Testis (tissue), 2 donors: ENCODE measurements at regions not wholly inside any gene's neighbourhood (a gene's known extent, or its start where the extent isn't known, plus 50 kb on each side); places are given as distances from the start of the nearest gene placed in this dataset.

Experiments
- DNase-seq: peaks from one replicate; pipeline ENCODE4 v3.0.0-alpha.2; 2019
- H3K27ac ChIP-seq, 2 donors: fragments of 200-600 bp; sonication (generic); one replicate each; pipeline ENCODE4 v1.5.1; 2019
- H3K27me3 ChIP-seq: fragments of 200-600 bp; sonication (generic); one replicate; pipeline ENCODE4 v1.5.1; 2019
- H3K36me3 ChIP-seq: fragments of 200-600 bp; sonication (generic); one replicate; pipeline ENCODE4 v1.5.1; 2017; ENCODE audit warnings: low read depth; ENCODE audit errors: missing control alignments
- H3K4me1 ChIP-seq: fragments of 200-600 bp; sonication (generic); one replicate; pipeline ENCODE4 v1.5.1; 2019
- H3K4me3 ChIP-seq, 2 donors: fragments of 200-600 bp; sonication (generic); one replicate each; pipeline ENCODE4 v1.5.1; 2017 to 2019
- H3K9me3 ChIP-seq: fragments of 200-600 bp; sonication (generic); one replicate; pipeline ENCODE4 v1.5.1; 2017
- POLR2A ChIP-seq: fragments of 450-650 bp; IDR thresholded peaks from one replicate; pipeline ENCODE4 v1.6.1; 2017; ENCODE audit warnings: antibody characterized with exemption, mild to moderate bottlenecking, moderate library complexity
- WGBS, 2 donors: methylation state at CpG; one replicate each; pipeline ENCODE4 v1.1.5; 2018; 5-methylcytosine and 5-hydroxymethylcytosine counted together
- intact Hi-C: fragments of 100-400 bp; cut with DNase I; formaldehyde crosslinking; loops from one replicate; pipeline ENCODE4 v1.15.1; 2023; ENCODE audit warnings: low total_unique reads
- TF ChIP-seq, protein P1 (sequence below), 3 experiments: fragments of 450-650 bp in 2 of 3; fragments of 200-600 bp in 1 of 3; sonication (generic) in 1 of 3; IDR thresholded peaks; one replicate each; pipeline ENCODE4 v1.5.1; 2016 to 2019; ENCODE audit warnings: antibody characterized with exemption in 3 of 3, mild to moderate bottlenecking in 2 of 3, moderate library complexity in 1 of 3

DNA sequence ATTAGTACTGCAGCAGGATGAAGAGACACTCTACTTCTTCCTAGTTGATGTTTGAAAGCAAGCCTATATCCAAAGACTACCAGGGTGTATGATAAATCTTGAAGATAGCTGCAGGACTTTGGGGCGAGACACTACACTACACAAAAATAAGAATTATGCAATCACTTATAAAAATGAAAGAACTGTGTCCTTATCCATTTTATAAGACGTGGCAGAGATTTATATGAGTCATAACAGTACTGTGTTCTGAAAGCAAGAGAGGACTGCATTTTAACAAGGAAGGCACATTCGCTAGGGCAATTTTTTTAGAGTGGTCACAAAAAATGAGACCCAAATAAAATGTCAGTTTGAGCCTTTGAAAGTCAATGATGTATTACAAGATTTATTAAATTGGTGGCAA lies 617.0 kb upstream of the LINC00305 start:
- Histone ChIP-seq H3K4me1 (no peaks in the 10 kb centered on the region), H3K4me3 (no peak overlapping the region), H3K27me3 (no peaks in the 10 kb centered on the region), H3K36me3 (no peaks in the 10 kb centered on the region), H3K9me3 (no peaks in the 10 kb centered on the region), H3K27ac (no peak overlapping the region)
- 58 to 80% methylated on average over 3 of the region's 3 CpGs for WGBS, 2 donors
- DNase-seq: no peak
- no peak for TF ChIP-seq POLR2A
- TF ChIP-seq, protein P1, sequence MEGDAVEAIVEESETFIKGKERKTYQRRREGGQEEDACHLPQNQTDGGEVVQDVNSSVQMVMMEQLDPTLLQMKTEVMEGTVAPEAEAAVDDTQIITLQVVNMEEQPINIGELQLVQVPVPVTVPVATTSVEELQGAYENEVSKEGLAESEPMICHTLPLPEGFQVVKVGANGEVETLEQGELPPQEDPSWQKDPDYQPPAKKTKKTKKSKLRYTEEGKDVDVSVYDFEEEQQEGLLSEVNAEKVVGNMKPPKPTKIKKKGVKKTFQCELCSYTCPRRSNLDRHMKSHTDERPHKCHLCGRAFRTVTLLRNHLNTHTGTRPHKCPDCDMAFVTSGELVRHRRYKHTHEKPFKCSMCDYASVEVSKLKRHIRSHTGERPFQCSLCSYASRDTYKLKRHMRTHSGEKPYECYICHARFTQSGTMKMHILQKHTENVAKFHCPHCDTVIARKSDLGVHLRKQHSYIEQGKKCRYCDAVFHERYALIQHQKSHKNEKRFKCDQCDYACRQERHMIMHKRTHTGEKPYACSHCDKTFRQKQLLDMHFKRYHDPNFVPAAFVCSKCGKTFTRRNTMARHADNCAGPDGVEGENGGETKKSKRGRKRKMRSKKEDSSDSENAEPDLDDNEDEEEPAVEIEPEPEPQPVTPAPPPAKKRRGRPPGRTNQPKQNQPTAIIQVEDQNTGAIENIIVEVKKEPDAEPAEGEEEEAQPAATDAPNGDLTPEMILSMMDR (IDR thresholded peaks at IDR 0.05): no peak
- intact Hi-C loops: no loop called here

DNA sequence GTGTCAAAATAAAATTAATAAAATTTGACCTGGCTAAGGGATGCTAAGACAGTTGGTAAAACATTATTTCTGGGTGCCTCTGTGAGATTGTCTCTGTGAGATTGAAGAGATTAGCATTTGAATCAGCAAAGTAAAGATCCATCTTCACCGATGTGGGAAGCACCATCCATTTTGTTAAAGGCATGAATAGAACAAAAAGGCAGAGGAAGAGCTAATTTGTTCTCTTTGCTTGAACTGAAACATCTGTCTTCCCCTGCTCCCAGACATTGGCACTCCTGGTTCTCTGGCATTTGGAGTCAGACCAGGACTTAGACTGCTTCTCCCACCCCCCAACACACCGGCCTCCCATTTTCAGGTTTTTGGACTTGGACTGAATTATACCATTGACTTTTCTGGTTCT lies 603.8 kb upstream of the LINC00305 start:
- TF ChIP-seq, protein P1 (IDR thresholded peaks at IDR 0.05): no peak
- no peak for TF ChIP-seq POLR2A
- Histone ChIP-seq H3K27me3 (no peaks in the 10 kb centered on the region), H3K4me3 (no peak overlapping the region), H3K9me3 (no peaks in the 10 kb centered on the region), H3K36me3 (no peaks in the 10 kb centered on the region), H3K27ac (no peak overlapping the region), H3K4me1 (no peaks in the 10 kb centered on the region)
- WGBS, 2 donors: 79 to 82% methylated on average over 2 of the region's 2 CpGs
- no peak for DNase-seq
- intact Hi-C loops: no loop called here

DNA sequence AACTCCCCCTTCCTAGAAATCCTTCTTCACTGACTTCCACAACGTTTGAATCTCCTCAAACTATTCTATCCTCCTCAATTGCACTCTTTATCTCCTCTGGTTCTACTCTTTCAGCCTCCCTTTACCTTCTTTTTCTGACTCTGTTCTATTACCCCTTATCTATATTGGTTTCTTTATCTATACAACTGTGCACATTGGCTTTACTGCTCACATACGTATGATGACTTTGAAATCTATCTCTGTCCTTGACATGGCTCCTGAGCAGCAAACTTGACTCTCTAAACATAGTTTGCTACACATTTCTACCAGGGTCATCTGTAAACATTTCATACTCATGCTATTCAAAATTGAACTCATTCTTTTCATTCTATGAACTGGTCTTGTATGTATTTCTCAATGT lies 601.0 kb upstream of the LINC00305 start:
- intact Hi-C loops: no loop called here
- H3K4me3 ChIP-seq: no peak overlapping the region
- 51 to 55% methylated on average over 2 of the region's 2 CpGs for WGBS, 2 donors
- DNase-seq: no peak
- no peak for TF ChIP-seq POLR2A
- TF ChIP-seq, protein P1 (IDR thresholded peaks at IDR 0.05): no peak
- no peaks in the 10 kb centered on the region for H3K9me3 ChIP-seq
- no peaks in the 10 kb centered on the region for H3K4me1 ChIP-seq
- H3K27ac ChIP-seq: no peak overlapping the region
- no peaks in the 10 kb centered on the region for H3K27me3 ChIP-seq
- no peaks in the 10 kb centered on the region for H3K36me3 ChIP-seq

DNA sequence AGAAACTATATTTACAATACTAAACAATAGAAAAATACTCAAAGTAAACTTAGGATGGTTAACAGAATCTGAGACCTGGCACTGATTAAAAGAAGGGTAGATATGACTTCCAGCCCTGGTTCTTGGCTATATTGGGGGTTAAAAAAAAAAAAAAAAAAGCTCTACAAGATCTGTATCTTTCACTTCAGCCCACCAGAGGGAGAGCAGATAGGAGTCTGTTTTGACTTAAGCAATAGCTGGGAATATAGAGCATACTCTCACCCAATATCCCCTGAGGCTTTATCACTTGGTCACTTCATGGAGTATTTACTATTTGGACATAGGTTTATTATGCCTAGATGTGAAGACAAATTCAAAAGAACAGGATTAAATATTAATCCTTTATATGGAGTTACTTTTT lies 598.9 kb upstream of the LINC00305 start:
- no peak for DNase-seq
- Histone ChIP-seq H3K4me3 (no peak overlapping the region), H3K36me3 (no peaks in the 10 kb centered on the region), H3K9me3 (no peaks in the 10 kb centered on the region), H3K27ac (no peak overlapping the region), H3K27me3 (no peaks in the 10 kb centered on the region), H3K4me1 (no peaks in the 10 kb centered on the region)
- intact Hi-C loops: no loop called here
- TF ChIP-seq, protein P1 (IDR thresholded peaks at IDR 0.05): no peak
- TF ChIP-seq POLR2A: no peak

DNA sequence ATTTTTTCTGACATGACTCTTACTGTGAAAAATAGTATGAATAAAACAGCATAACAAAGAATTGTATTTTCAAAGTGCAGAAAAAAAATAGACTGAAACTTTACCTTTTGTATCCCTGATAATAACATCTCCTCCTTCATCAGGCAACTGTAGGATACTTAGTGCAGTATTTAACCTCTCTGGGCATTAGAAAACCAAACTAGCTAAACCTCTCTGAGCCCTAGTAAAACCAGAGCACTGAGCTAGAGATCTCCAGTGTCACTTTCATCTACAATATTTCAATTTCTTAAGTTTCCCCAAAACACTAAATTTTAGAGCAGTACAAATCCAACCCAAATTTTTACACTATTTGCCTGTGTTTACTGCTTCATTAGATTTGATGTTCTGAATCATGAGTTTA lies 594.0 kb upstream of the LINC00305 start:
- Histone ChIP-seq H3K9me3 (no peaks in the 10 kb centered on the region), H3K4me3 (no peak overlapping the region), H3K27me3 (no peaks in the 10 kb centered on the region), H3K36me3 (no peaks in the 10 kb centered on the region), H3K27ac (no peak overlapping the region), H3K4me1 (no peaks in the 10 kb centered on the region)
- intact Hi-C loops: no loop called here
- no peak for DNase-seq
- TF ChIP-seq, protein P1 (IDR thresholded peaks at IDR 0.05): no peak
- TF ChIP-seq POLR2A: no peak
